Lung (tissue), 11 donors: ENCODE measurements at regions not wholly inside any gene's neighbourhood (a gene's known extent, or its start where the extent isn't known, plus 50 kb on each side); places are given as distances from the start of the nearest gene placed in this dataset.

Source experiments
- ATAC-seq: fragments of 200-7000 bp; cut with Tn5 transposase; one replicate; pipeline ENCODE4 v1.9.1; 2020; ENCODE audit warnings: moderate number of reproducible peaks; ENCODE audit not compliant: insufficient read depth, low FRiP score
- DNase-seq, 3 donors: peaks; one replicate each; pipeline ENCODE4 v3.0.0-alpha.2; 2013 to 2017
- H3K27ac ChIP-seq, 2 donors: one replicate each; pipeline ENCODE4 v1.5.1; 2013; ENCODE audit warnings: mild to moderate bottlenecking in 2 of 2, moderate library complexity in 2 of 2, control low read depth in 1 of 2, inconsistent platforms in 1 of 2, low read depth in 1 of 2, low read length in 1 of 2
- H3K27me3 ChIP-seq, 3 donors: one replicate each; pipeline ENCODE4 v1.5.1; 2013; ENCODE audit warnings: low read length in 2 of 3; ENCODE audit not compliant: control insufficient read depth in 3 of 3, insufficient read depth in 3 of 3
- H3K36me3 ChIP-seq, 4 donors: one replicate each; pipeline ENCODE4 v1.5.1; 2013; ENCODE audit warnings: low read length in 4 of 4, mild to moderate bottlenecking in 1 of 4, moderate library complexity in 1 of 4; ENCODE audit not compliant: control insufficient read depth in 4 of 4, insufficient read depth in 4 of 4
- H3K4me1 ChIP-seq, 5 donors: one replicate each; pipeline ENCODE4 v1.5.1; 2013; ENCODE audit warnings: low read length in 5 of 5, mild to moderate bottlenecking in 2 of 5, moderate library complexity in 1 of 5; ENCODE audit not compliant: control insufficient read depth in 5 of 5, insufficient read depth in 5 of 5
- H3K4me3 ChIP-seq: one replicate; pipeline ENCODE4 v1.5.1; 2013; ENCODE audit warnings: mild to moderate bottlenecking, control low read depth, moderate library complexity
- H3K9ac ChIP-seq, 2 donors: one replicate each; pipeline ENCODE4 v1.5.1; 2013; ENCODE audit warnings: low read length in 2 of 2, control low read depth in 1 of 2; ENCODE audit not compliant: insufficient read depth in 1 of 2
- H3K9me3 ChIP-seq, 4 donors: one replicate each; pipeline ENCODE4 v1.5.1; 2013; ENCODE audit warnings: low read length in 3 of 4, mild to moderate bottlenecking in 1 of 4, moderate library complexity in 1 of 4; ENCODE audit not compliant: control insufficient read depth in 4 of 4, insufficient read depth in 3 of 4
- WGBS, 2 donors: extraction: QIAGEN DNeasy Blood & Tissue Kit; methylation state at CpG; one replicate each; pipeline ENCODE4 v1.1.7; 2013; 5-methylcytosine and 5-hydroxymethylcytosine counted together
- TF ChIP-seq, protein P1 (sequence below): IDR thresholded peaks from 2 replicates; pipeline ENCODE4 v1.5.1; 2012; ENCODE audit warnings: mild to moderate bottlenecking; ENCODE audit errors: control extremely low read depth, extremely low read depth
- donor health status: control.
- donor health status: control.
- donor health status: Bipolar disorder and iron deficiency.
- donor health status: healthy.
- donor health status: DM: yes; HTN: yes; CAD: no.

DNA sequence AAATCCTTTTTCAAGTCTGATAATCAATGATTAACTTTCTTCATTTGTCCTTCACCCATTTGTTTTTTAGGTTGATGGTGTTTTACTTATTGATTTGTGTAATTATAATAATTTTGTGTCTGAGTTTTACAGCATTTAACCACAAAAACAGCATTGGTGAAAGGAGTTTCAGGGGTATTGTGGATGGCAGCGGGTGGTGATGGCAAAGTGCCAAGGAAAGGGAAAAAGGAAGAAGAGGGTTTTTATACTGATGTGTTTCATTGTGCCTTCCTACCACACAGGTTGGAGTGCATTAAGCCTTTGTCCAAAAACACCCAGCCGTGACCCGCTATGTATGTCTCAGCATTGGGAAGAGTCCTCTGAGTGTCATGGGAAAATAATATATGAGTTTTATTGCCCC, 150.3 kb downstream of the DAD1 start:
- WGBS, 2 donors = 53 to 85% methylated on average over 3 of the region's 3 CpGs
- no peak for DNase-seq
- H3K9me3 ChIP-seq = no peaks in the 10 kb centered on the region

DNA sequence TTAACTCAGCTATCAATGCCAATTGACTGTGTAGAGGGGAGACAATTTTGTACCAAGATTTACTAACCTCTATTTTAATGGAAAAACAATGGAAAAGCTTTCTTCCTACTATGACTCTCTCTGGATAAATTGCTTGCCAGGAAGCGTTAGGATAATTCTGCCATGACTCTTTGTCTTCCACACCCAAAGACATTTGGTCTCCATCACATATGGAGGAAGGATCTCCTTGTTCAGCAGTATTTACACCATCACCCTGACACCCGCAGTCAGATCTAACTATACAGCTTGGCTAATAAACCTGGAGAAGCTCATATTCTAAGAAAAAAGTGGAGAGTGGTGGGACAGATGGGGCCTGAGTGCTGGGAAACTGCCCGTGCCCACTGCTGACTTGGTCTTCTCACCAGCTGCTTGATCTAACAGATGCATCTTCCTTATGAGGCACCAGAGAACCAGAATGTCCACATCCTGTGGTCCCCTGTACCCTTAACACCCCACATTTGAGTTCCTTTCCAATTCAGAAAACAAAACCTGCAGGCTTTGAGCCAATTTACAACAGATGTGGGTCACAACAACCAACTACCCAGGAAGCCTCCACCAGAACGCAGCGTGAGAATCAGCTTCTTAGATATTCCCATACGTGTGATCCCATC, 154.0 kb downstream of the DAD1 start:
- 69 to 83% methylated on average over 6 of the region's 6 CpGs for WGBS, 2 donors
- H3K9ac ChIP-seq = no peak overlapping the region

More for the DNA sequence above, 150.3 kb downstream of the DAD1 start:
- peaks cover 0 to 16% (median 1%) of the 10 kb centered on the region in 5 donors for H3K4me1 ChIP-seq
- ATAC-seq = no peak
- no peak overlapping the region for H3K27ac ChIP-seq
- no peaks in the 10 kb centered on the region for H3K36me3 ChIP-seq
- no peak overlapping the region for H3K9ac ChIP-seq
- H3K27me3 ChIP-seq = no peaks in the 10 kb centered on the region
- H3K4me3 ChIP-seq = no peak overlapping the region
- TF ChIP-seq, protein P1, sequence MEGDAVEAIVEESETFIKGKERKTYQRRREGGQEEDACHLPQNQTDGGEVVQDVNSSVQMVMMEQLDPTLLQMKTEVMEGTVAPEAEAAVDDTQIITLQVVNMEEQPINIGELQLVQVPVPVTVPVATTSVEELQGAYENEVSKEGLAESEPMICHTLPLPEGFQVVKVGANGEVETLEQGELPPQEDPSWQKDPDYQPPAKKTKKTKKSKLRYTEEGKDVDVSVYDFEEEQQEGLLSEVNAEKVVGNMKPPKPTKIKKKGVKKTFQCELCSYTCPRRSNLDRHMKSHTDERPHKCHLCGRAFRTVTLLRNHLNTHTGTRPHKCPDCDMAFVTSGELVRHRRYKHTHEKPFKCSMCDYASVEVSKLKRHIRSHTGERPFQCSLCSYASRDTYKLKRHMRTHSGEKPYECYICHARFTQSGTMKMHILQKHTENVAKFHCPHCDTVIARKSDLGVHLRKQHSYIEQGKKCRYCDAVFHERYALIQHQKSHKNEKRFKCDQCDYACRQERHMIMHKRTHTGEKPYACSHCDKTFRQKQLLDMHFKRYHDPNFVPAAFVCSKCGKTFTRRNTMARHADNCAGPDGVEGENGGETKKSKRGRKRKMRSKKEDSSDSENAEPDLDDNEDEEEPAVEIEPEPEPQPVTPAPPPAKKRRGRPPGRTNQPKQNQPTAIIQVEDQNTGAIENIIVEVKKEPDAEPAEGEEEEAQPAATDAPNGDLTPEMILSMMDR = no peak

DNA sequence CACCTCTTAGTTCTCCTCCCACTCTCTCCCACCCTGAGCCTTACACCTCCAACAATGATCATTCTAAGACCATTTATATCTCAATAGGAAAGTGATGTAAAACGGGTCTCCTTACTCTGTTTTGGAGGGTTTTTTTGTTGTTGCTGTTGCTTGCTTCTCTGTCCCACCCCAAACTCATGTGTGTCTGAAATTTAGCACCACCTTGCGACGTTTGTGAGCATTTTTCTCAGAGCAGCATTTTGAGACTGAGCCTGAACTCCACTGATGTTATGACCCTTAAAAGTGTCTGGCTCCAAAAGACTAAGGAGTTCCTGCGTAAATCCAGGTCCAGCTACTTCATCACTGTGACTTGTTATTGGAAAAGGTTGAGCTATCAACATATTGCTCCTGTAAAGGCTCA, 155.0 kb downstream of the DAD1 start:
- Histone ChIP-seq H3K27me3 (no peaks in the 10 kb centered on the region), H3K27ac (no peak overlapping the region), H3K9ac (no peak overlapping the region), H3K4me3 (no peak overlapping the region), H3K4me1 (peaks cover 5 to 48% (median 14%) of the 10 kb centered on the region in 5 donors), H3K36me3 (no peaks in the 10 kb centered on the region), H3K9me3 (no peaks in the 10 kb centered on the region)
- ATAC-seq (no peak), DNase-seq (no peak)
- TF ChIP-seq, protein P1 = no peak
- 81 to 83% methylated on average over 4 of the region's 4 CpGs for WGBS, 2 donors

More for the DNA sequence above, 154.0 kb downstream of the DAD1 start:
- no peak for DNase-seq
- Histone ChIP-seq H3K27me3 (no peaks in the 10 kb centered on the region), H3K4me1 (peaks cover 3 to 38% (median 14%) of the 10 kb centered on the region in 5 donors), H3K4me3 (no peak overlapping the region), H3K36me3 (no peaks in the 10 kb centered on the region), H3K9me3 (no peaks in the 10 kb centered on the region), H3K27ac (no peak overlapping the region)
- TF ChIP-seq, protein P1 = no peak
- ATAC-seq = no peak

DNA sequence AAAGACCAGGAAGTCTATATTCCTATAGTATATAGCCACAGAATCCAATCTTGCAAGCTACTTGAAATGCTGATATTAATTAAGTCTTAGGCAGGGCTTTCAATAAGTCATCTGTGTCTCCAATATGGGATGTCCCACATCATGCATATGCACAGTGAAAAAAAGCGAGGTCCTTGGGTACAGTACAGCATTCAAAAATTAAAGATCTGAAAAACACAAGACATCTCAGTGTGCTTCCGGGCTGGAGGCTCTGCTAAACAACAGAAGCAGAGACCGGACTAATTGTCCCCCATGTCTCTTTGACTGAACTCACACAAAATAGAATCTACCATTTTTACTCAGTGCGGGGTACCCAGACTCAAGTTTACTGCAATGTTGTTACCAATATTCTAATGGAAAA, 156.0 kb downstream of the DAD1 start:
- H3K9ac ChIP-seq = no peak overlapping the region
- 38 to 44% methylated on average over 4 of the region's 4 CpGs for whole genome bisulfite sequencing, 2 donors
- no peaks in the 10 kb centered on the region for H3K9me3 ChIP-seq
- no peak overlapping the region for H3K27ac ChIP-seq
- TF ChIP-seq, protein P1 = no peak
- ATAC-seq = no peak
- no peaks in the 10 kb centered on the region for H3K36me3 ChIP-seq
- DNase-seq = no peak
- peaks cover 5 to 57% (median 15%) of the 10 kb centered on the region in 5 donors for H3K4me1 ChIP-seq
- H3K4me3 ChIP-seq = no peak overlapping the region
- H3K27me3 ChIP-seq = no peaks in the 10 kb centered on the region
